Nucleus accumbens (tissue), 56 donors: ENCODE measurements at regions not wholly inside any gene's neighbourhood (a gene's known extent, or its start where the extent isn't known, plus 50 kb on each side); places are given as distances from the start of the nearest gene placed in this dataset.

Source experiments
- DNase-seq, 56 donors: peaks; one replicate each; lab custom pipeline; 2025; lab: John Stamatoyannopoulos, UW

GRCh38 chr1:101652484-101652883, 344.2 kb downstream of the OLFM3 start:
- DNase-seq, result no peak

DNA sequence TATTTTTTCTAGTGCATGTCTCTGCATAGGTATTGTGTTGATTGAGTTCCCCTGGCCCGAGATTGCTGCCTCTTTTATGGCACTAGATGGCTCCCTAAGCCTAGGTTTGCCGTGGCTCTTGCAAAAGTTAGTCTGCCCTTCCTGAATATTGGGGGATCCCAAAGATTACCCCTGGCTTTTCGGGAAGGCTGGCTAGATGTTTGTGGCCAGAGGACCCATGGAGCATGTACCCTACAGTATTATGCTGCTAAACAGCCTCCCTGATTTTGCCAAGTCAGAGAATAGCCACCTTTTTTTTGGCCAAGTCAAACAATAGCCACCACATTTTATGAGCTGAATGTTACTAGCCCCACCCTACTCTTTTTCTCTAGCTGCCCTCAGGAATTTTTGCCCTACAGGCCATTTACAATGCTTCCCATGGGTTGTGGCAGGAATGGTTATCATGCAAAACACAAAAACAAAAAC, 343.2 kb downstream of the OLFM3 start:
- DNase-seq, result no peak

DNA sequence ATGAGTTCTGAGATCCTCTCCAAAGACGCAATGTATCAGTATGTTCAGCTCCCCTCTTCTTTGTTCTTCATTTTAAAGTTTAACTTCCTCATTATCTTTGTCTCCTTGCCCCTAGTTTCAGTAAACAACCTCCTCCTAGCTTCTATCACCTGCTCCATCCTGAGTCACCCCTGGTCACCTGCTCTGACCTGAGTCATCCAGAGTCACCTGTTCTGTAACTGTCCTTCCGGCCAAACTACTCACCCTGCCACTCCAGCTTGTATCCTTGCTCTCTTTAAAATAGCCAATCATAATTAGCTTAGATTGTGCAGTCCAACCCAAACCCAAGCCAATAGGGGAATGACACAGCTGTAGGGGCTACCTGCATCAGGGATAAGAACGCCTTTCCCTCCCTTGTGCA, 332.0 kb downstream of the OLFM3 start:
- DNase-seq, result no peak

- no peak for DNase-seq
These were observed 329.0 kb downstream of the OLFM3 start for GRCh38 chr1:101667761-101668160.

GRCh38 chr1:101683136-101683535, 313.6 kb downstream of the OLFM3 start:
- DNase-seq, result no peak

DNA sequence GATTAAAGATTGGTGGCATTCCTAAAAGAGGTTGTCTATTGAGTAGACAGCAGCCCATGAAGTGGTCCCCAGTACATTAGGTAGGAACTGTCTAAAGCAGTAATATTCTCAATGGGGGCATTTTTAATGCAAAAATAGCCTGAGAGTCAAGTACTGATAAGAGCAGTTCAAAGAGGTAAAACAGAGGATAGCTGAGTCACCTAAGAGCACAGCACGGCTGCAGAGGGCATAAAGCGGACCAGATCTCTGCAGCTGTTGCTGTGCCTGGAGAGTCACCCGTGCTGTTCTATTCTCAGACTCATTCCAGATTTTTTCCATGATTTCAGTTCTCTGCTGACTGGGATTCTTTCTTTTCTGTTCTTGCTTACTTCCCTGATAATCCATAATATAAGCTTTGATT, 313.2 kb downstream of the OLFM3 start:
- no peak for DNase-seq

DNA sequence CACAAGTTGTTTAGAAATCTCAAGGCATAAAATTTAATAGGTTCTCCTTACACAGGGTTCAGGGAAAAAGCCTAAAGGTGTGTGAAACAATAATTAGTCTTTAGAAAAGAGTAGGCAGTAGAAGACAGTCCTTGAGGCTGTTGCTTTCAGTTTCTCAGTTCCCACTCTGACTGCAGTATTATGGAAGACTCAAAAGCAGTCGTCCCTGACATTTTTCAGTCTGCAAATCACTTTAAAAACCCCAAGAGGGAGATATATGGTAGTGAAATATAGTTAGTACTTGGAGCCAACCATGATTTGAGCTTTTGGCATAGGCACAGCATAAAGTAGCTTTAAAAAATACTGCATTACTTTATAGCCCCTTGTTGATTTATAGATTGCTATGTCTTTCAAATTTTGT, 299.7 kb downstream of the OLFM3 start:
- DNase-seq, result no peak

DNA sequence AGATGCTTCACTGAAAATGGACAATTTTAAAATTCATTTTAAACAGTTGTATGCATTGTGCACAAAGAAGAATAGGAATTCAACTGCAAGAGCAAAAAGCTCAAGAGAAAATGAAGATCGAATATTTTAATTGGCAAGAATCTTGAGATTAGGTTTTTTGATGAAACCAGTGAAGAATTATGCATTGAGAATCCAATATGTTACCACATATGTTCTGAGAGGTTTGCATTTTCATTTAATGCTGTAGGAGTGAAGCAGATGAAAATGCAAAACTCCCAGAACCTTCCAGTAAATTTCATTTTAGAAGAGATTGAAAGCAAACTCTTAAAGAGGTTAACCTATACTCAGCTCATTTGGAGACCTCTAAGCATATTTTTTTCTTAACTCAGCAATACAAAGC, 298.0 kb downstream of the OLFM3 start:
- no peak for DNase-seq

DNA sequence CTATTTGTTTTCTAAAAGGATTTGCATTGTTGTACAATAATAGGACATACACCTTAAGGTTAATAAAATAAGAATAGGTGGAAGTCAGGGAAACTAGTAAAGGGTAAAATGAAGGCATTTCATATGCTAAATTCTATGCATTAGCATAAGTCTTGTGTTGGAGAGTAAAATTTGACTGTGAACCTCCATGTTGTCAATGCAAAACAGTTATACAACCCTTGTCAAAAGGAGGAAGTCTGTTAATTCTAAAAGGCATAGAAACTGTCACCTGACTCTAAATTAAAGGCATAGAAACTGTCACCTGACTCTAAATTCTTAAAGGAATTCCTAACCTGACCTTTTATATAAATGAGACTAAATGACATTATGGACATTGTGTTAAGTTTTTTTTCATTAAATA, 291.8 kb downstream of the OLFM3 start:
- DNase-seq, result no peak

DNA sequence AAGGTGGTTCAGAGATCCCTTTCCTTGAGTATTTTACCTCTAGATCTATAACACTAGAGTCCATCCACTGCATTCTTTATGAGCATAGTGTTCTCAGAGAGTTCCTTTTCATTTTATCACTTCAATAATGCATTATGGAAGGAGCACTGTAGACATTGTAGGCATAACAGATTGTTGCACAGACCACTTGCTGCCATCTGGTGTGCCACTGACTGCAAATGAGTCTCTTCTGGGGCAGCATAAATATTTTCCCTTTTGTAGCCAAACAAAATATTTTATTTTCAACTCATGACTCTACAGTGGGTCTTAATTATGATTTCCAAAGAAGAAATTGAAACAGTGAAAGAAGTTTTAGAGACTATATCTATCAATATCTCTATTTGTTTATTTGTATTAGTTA, 290.4 kb downstream of the OLFM3 start:
- no peak for DNase-seq

DNA sequence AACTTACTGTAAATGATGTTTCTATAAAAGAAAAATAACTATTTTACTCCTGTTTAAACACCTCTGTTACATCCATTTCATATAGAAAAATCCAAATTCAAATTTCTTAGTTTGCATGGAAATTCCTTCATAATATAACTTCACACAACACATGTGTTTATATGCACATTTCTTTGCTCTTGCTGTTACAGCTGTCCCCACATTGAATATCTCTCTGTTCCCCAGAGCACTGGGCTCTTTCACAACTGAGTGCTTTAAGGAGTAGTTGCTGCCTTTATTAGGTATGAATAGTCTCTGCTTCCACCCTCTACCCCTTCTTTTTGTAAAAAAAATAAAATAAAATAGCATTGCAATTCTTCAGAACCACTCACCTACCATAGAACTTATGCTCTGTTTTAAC, 287.0 kb downstream of the OLFM3 start:
- DNase-seq, result no peak

DNA sequence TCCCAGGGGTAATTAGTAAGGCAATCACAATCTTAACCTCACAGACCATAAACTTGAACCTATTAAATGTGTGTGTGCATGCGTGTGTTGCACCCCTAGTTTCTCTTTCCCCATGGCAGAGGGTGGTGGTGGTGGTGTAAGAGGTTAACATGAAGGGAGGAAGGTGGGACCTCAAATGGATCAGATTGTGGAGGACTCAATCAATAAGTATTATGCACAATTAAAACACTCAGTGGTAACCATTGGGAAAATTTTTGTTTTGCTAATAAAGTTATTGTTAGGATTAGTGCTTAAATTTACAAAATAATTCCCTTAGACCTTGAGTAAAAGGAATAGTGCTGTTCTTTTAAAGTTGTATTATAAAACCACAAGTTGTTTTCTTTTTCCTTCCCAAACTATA, 283.0 kb downstream of the OLFM3 start:
- DNase-seq, result no peak

- no peak for DNase-seq
These were observed 273.3 kb downstream of the OLFM3 start for GRCh38 chr1:101723415-101723814.

DNA sequence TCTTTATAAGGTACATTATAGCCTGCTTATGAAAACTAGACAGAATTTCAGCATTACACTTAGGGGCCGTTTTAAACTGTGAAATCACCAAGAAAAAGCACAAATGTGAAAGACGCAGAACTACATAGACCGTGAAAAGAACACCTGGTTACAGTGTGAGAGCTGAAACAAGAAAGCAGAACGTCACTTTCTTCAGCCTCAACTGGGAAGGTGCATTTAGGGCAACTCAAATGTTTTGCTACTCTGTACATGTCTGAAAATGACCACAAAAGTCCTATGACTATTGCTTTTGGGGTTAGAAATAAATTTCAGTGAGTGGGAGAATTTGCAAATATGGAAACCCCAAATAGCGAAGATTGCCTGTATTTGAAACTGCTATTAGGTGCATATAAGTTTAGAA, 268.7 kb downstream of the OLFM3 start:
- DNase-seq, result no peak

DNA sequence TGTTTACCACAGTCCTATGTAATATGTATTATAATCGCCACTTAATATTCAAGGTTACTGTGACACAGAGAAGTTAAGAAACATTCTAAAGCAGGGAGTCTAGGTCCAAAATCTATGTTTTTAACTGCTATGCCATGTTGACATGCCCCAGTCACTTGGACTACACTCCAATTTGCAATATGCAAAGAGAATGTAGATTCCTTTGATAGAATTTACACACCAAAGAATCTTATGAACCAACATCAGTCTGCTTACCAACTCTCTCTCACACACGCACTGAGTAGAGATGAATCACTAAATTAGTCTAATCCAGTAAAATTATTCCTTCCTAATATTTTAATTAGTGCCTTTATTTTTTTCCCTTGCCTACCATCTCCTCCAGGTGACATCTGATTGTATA, 266.2 kb downstream of the OLFM3 start:
- DNase-seq, result no peak

DNA sequence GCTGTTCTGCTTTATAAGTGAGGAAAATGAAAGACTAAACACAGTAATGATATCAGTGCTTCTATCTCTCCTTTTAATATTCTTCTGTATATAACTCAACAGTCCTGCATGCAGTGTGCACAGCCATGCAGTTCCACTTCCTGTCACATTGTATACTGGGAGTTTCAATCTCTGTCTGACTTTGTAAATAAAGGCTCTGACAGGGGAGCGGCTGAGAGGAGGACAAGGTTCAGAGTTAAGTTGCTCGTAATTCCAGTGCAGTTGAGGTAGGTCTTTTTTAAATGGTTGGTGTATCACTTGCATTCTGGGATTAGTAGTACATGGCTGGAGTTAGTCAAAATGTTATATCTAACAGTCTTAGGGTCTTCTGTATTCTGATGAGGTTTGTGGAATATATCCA, 264.5 kb downstream of the OLFM3 start:
- no peak for DNase-seq

- no peak for DNase-seq
These were observed 263.4 kb downstream of the OLFM3 start for GRCh38 chr1:101733340-101733739.

- no peak for DNase-seq
These were observed 258.3 kb downstream of the OLFM3 start for GRCh38 chr1:101738475-101738874.

GRCh38 chr1:101739146-101739545, 257.6 kb downstream of the OLFM3 start:
- DNase-seq, result no peak

- DNase-seq, result no peak
These were observed 256.8 kb downstream of the OLFM3 start for GRCh38 chr1:101739826-101740330.

DNA sequence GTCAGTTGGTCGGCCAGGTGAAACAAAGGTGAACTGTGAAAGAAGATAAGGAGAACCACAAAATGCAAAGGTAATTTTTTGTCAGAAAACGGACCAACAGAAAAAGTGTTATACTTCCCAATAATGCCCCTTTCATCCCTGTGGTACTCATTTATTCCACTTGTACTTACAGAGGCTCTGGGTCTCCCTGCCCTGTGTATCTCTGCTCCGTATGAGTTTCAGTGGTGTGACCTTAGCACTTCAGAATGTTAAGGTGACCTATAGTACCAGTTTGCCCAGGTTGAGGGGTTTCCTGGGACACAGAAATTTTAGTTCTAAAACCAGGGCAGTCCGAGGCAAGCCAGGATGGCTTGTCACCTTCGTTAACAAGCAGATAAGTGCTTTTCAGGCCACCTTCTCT, 254.8 kb downstream of the OLFM3 start:
- no peak for DNase-seq

DNA sequence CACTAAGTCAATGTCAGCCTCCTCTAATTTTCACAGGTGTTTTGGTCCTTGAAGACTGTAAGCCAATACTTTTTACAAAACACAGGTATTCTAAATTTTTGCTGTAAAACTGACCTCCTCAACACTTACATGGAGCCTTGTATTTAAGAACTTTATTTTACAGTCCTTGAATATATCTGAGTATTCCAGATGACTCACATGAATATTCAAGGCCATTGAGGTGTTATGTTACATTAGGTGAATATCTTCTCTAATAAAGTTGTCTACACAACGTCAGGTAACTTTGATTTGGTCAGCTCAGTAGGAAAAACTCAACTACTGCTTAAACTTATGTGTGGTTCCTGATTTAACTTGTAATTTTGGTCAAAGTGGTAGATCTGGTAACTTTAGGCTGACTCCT, 254.2 kb downstream of the OLFM3 start:
- no peak for DNase-seq

DNA sequence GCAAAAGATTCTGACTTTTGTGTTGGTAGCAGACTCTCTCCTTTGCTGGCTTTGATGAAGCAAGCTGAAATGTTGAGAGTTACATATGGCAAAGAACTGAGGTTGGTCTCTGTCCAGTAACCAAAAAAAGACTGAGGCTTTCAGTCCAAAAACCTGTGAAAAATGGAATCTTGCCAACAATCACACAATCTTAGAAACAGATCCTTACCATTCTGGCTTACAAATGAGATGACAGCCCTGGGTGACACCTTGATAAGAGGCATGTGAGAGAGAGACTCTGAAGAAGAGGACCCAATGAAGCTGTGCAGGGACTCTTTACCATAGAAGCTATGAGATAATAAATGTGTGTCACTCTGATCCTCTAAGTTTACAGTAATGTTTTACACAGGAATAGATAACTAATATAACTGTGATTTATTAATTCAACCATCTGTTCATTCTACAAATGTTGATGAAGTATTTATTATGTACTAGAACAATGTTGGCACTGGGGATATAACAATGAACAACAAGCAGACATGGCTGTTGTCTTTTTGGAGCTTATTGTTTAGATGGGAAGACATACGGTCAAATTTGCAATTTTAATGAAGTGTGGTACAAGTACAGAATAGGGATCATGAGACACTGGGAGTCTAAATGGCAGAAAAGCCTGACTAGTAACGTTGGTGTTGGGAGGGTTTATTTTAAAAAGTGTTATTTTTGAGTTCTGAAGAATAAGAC, 251.0 kb downstream of the OLFM3 start:
- DNase-seq, result no peak
